CD4-positive, alpha-beta T cell (primary cell): ENCODE measurements at regions not wholly inside any gene's neighbourhood (a gene's known extent, or its start where the extent isn't known, plus 50 kb on each side); places are given as distances from the start of the nearest gene placed in this dataset.

Experiments
- ATAC-seq: fragments of 200-7000 bp; cut with Tn5 transposase; one replicate; pipeline ENCODE4 v1.10.0; 2022; ENCODE audit warnings: mild to moderate bottlenecking; ENCODE audit not compliant: poor library complexity
- CTCF ChIA-PET: fragments of 350-600 bp; sonication (Branson Sonifier 250); formaldehyde crosslinking; loops from one replicate; lab custom pipeline; 2021; ENCODE audit warnings: antibody characterized with exemption, inconsistent platforms; lab: Charles Lee
- POLR2A ChIA-PET: fragments of 350-600 bp; sonication (Branson Sonifier 250); formaldehyde crosslinking; loops from one replicate; lab custom pipeline; 2021; ENCODE audit warnings: antibody characterized with exemption, inconsistent platforms; lab: Charles Lee
- DNase-seq, 14 experiments: peaks; one replicate each; pipeline ENCODE4 v3.0.0-alpha.2; 2013 to 2020; ENCODE audit warnings: mixed read lengths in 2 of 14
- H3K27ac ChIP-seq, 2 donors: one replicate each; pipeline versions ENCODE4 v1.5.1 to v1.7.0; 2013; ENCODE audit warnings: low read length in 2 of 2, low read depth in 1 of 2, mild to moderate bottlenecking in 1 of 2
- H3K27me3 ChIP-seq, 2 experiments: 1 replicate in 1 of 2; 2 replicates in 1 of 2; pipeline versions ENCODE4 v1.6.1 to v1.7.0; 2013; ENCODE audit warnings: low read length in 2 of 2, control low read depth in 1 of 2, mild to moderate bottlenecking in 1 of 2, moderate library complexity in 1 of 2; ENCODE audit not compliant: insufficient read depth in 2 of 2, control insufficient read depth in 1 of 2
- H3K36me3 ChIP-seq: one replicate; pipeline ENCODE4 v1.6.1; 2013; ENCODE audit warnings: low read length, control low read depth; ENCODE audit not compliant: insufficient read depth
- H3K4me1 ChIP-seq: one replicate; pipeline ENCODE4 v1.6.1; 2013; ENCODE audit warnings: low read length, control low read depth; ENCODE audit not compliant: insufficient read depth
- H3K4me3 ChIP-seq: one replicate; pipeline ENCODE4 v1.5.1; 2013; ENCODE audit warnings: mild to moderate bottlenecking, low read length, moderate library complexity
- H3K9me3 ChIP-seq, 2 experiments: 1 replicate in 1 of 2; 2 replicates in 1 of 2; pipeline versions ENCODE4 v1.6.1 to v1.7.0; 2013; ENCODE audit warnings: low read length in 2 of 2, mild to moderate bottlenecking in 2 of 2, control low read depth in 1 of 2, moderate library complexity in 1 of 2; ENCODE audit not compliant: control insufficient read depth in 1 of 2, insufficient read depth in 1 of 2
- H3K27ac Mint-ChIP-seq: one replicate; pipeline ENCODE4 v1.8.0; 2020; ENCODE audit warnings: mixed read lengths
- H3K27me3 Mint-ChIP-seq: one replicate; pipeline ENCODE4 v1.8.0; 2021; ENCODE audit warnings: mixed read lengths
- H3K36me3 Mint-ChIP-seq: one replicate; pipeline ENCODE4 v1.8.0; 2021; ENCODE audit warnings: low read depth, mixed read lengths
- H3K4me1 Mint-ChIP-seq: one replicate; pipeline ENCODE4 v1.8.0; 2021; ENCODE audit warnings: low read depth, mixed read lengths
- H3K4me3 Mint-ChIP-seq: one replicate; pipeline ENCODE4 v1.8.0; 2020; ENCODE audit warnings: mild to moderate bottlenecking, mixed read lengths
- H3K9me3 Mint-ChIP-seq: one replicate; pipeline ENCODE4 v1.8.0; 2020; ENCODE audit warnings: mixed read lengths
- CTCF ChIP-seq: fragments of 200-600 bp; IDR thresholded peaks from one replicate; pipeline ENCODE4 v1.8.0; 2022; ENCODE audit warnings: antibody characterized with exemption, mild to moderate bottlenecking
- intact Hi-C, 2 experiments: fragments of 100-400 bp; cut with DNase I in 1 of 2; cut with micrococcal nuclease in 1 of 2; formaldehyde crosslinking; loops; one replicate each; pipeline versions ENCODE4 v1.15.1 to v1.9.0; 2023 to 2025; cut with DNase I, micrococcal nuclease

- H3K9me3 ChIP-seq = no peaks in the 10 kb centered on the region
- no peaks in the 10 kb centered on the region for H3K36me3 Mint-ChIP-seq
- intact Hi-C loops = no loop called here
- CTCF ChIA-PET = interaction anchor here (1.2 kb wide), 1 partner anchor 59 kb away, joined by 3 read pairs; no protein-coding TSS in a partner anchor
- H3K4me1 ChIP-seq = no peaks in the 10 kb centered on the region
- TF ChIP-seq CTCF = no peak
- no peak for ATAC-seq
- no peak overlapping the region for H3K4me3 Mint-ChIP-seq
- H3K27me3 ChIP-seq = no peaks in the 10 kb centered on the region
- H3K4me3 ChIP-seq = no peak overlapping the region
- H3K27ac ChIP-seq = no peak overlapping the region
- no peaks in the 10 kb centered on the region for H3K9me3 Mint-ChIP-seq
- peaks cover 4% of the 10 kb centered on the region for H3K4me1 Mint-ChIP-seq
- no peak for DNase-seq
- H3K36me3 ChIP-seq = no peaks in the 10 kb centered on the region
- POLR2A ChIA-PET = no interaction called here
- no peak overlapping the region for H3K27ac Mint-ChIP-seq
- H3K27me3 Mint-ChIP-seq = no peaks in the 10 kb centered on the region
These were observed 345.5 kb downstream of the RNF144A start for GRCh38 chr2:7262727-7263126.

- TF ChIP-seq CTCF = no peak
- H3K27ac Mint-ChIP-seq = no peak overlapping the region
- POLR2A ChIA-PET = no interaction called here
These were observed 347.6 kb downstream of the RNF144A start for GRCh38 chr2:7264791-7265190.

DNA sequence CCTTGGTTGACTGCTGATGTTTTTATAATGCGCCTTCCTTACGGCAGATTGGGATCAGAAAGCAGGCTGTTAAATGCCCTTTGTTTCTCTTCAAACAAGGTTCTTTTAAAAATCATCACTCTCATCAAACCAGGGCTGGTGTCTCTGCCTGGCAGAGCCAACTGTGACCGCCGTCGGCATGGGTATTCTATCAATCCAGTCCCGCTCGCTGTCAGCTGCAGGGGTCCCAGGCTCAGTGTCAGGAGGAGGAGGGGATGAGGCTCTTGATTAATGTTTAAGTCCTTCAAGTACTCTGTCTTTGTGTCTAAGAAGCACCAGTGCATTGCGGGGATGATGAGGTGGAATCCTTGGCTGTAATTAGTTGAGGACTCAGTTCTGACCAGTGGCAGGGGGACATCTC, 348.1 kb downstream of the RNF144A start:
- no peaks in the 10 kb centered on the region for H3K36me3 Mint-ChIP-seq

More at GRCh38 chr2:7264791-7265190, 347.6 kb downstream of the RNF144A start:
- Histone ChIP-seq H3K27me3 (no peaks in the 10 kb centered on the region), H3K4me3 (no peak overlapping the region), H3K9me3 (no peaks in the 10 kb centered on the region), H3K36me3 (no peaks in the 10 kb centered on the region), H3K27ac (no peak overlapping the region), H3K4me1 (no peaks in the 10 kb centered on the region)
- DNase-seq (no peak), ATAC-seq (no peak)
- Mint-ChIP-seq H3K27me3 (no peaks in the 10 kb centered on the region), H3K36me3 (no peaks in the 10 kb centered on the region), H3K4me3 (no peak overlapping the region), H3K4me1 (peaks cover 4% of the 10 kb centered on the region), H3K9me3 (no peaks in the 10 kb centered on the region)
- CTCF ChIA-PET = no interaction called here
- intact Hi-C loops = no loop called here

More for the DNA sequence above, 348.1 kb downstream of the RNF144A start:
- Mint-ChIP-seq H3K4me1 (peaks cover 4% of the 10 kb centered on the region), H3K4me3 (no peak overlapping the region), H3K9me3 (no peaks in the 10 kb centered on the region), H3K27ac (no peak overlapping the region), H3K27me3 (no peaks in the 10 kb centered on the region)
- H3K4me1 ChIP-seq = no peaks in the 10 kb centered on the region
- POLR2A ChIA-PET = interaction anchor here (0.6 kb wide), 1 partner anchor 42 kb away, joined by 3 read pairs; no protein-coding TSS in a partner anchor
- CTCF ChIA-PET = no interaction called here
- no peak for ATAC-seq
- no peaks in the 10 kb centered on the region for H3K36me3 ChIP-seq
- no peak overlapping the region for H3K4me3 ChIP-seq
- intact Hi-C loops = no loop called here
- H3K27me3 ChIP-seq = no peaks in the 10 kb centered on the region
- no peak for DNase-seq
- no peak for TF ChIP-seq CTCF
- no peak overlapping the region for H3K27ac ChIP-seq
- no peaks in the 10 kb centered on the region for H3K9me3 ChIP-seq
